Kidney epithelial cell (primary cell): ENCODE measurements at regions not wholly inside any gene's neighbourhood (a gene's known extent, or its start where the extent isn't known, plus 50 kb on each side); places are given as distances from the start of the nearest gene placed in this dataset.
"Not testable (repeated sequence)": the region's sequence is repeated elsewhere in the genome, so short reads cannot be mapped to it uniquely, and the experiment has no call there.

ENCODE experiments used
- DNase-seq: peaks from one replicate; pipeline ENCODE4 v3.0.0-alpha.2; 2010; ENCODE audit warnings: low read depth
- H3K27me3 ChIP-seq: 2 replicates; pipeline ENCODE4 v1.6.0; 2011; ENCODE audit warnings: low read length; ENCODE audit not compliant: control insufficient read depth, insufficient read depth
- H3K36me3 ChIP-seq: 2 replicates; pipeline ENCODE4 v1.5.1; 2011; ENCODE audit warnings: low read length; ENCODE audit not compliant: control insufficient read depth, insufficient read depth
- H3K4me3 ChIP-seq: 2 replicates; pipeline ENCODE4 v1.5.1; 2011; ENCODE audit warnings: low read depth, mild to moderate bottlenecking, control low read depth, low read length
- TF ChIP-seq, protein P1 (sequence below): IDR thresholded peaks from 2 replicates; pipeline ENCODE4 v1.5.1; 2011; ENCODE audit warnings: mild to moderate bottlenecking, moderate library complexity, low read length, control low read depth, inconsistent platforms; ENCODE audit not compliant: insufficient read depth, poor library complexity, severe bottlenecking

DNA sequence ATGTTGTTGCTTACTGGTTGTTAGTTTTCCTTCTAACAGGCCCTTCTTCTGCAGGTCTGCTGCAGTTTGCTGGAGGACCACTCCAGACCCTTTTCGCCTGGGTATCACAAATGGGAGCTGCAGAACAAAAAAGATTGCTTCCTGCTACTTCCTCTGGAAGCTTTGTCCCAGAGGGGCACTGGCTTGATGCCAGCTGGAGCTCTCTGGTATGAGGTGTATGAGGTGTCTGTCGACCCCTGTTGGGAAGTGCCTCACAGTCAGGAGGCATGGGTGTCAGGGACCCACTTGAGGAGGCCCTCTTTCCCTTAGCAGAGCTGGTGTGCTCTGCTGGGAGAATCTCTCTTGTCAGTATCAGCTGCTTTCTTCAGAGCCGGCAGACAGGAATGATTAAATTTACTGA, 127.4 kb upstream of the EDA2R start:
- Histone ChIP-seq H3K4me3 (no peak overlapping the region), H3K27me3 (no peaks in the 10 kb centered on the region), H3K36me3 (no peaks in the 10 kb centered on the region)
- no peak for DNase-seq
- TF ChIP-seq, protein P1, sequence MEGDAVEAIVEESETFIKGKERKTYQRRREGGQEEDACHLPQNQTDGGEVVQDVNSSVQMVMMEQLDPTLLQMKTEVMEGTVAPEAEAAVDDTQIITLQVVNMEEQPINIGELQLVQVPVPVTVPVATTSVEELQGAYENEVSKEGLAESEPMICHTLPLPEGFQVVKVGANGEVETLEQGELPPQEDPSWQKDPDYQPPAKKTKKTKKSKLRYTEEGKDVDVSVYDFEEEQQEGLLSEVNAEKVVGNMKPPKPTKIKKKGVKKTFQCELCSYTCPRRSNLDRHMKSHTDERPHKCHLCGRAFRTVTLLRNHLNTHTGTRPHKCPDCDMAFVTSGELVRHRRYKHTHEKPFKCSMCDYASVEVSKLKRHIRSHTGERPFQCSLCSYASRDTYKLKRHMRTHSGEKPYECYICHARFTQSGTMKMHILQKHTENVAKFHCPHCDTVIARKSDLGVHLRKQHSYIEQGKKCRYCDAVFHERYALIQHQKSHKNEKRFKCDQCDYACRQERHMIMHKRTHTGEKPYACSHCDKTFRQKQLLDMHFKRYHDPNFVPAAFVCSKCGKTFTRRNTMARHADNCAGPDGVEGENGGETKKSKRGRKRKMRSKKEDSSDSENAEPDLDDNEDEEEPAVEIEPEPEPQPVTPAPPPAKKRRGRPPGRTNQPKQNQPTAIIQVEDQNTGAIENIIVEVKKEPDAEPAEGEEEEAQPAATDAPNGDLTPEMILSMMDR: no peak

DNA sequence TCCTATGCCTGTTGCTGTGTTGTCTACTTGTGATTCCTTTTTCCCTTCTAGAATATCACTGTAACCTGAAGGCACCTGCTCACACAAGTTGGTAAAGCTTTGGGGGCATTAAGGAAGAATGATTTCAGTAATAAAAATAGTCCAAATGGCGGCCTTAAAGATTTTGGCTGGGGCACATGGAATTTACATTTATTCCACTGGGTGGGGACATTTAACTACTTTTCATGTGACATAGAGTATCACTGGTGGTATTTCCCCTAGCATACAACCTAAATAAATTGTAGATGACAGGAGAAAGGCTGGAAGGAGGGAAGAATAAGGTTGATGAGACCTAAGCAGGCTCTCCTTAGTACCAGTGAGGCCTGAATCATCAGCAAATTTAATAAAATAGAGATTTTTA, 121.8 kb upstream of the EDA2R start:
- no peaks in the 10 kb centered on the region for H3K27me3 ChIP-seq
- DNase-seq: no peak
- no peak overlapping the region for H3K4me3 ChIP-seq
- H3K36me3 ChIP-seq: no peaks in the 10 kb centered on the region
- TF ChIP-seq, protein P1: no peak

DNA sequence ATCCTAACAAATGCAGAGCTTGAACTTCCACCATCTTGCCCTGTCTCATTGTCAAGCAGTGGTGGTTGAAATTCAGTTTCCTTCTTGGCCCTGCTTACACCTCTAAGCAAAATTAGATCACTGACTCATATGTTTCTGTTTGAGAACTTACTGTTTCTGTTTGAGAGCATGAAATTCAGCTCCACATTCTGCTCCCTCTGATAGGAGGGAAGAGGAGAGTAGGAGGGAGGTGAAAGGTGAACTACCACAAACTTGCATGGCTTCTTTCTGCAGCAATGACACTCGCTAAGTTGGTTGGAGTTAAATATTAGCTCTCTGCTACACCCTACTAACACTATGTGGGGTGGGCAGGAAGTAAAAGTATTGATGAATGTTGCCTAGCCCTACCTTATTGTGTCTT, 117.8 kb upstream of the EDA2R start:
- Histone ChIP-seq H3K27me3 (no peaks in the 10 kb centered on the region), H3K4me3 (no peak overlapping the region), H3K36me3 (no peaks in the 10 kb centered on the region)
- TF ChIP-seq, protein P1: no peak
- no peak for DNase-seq

DNA sequence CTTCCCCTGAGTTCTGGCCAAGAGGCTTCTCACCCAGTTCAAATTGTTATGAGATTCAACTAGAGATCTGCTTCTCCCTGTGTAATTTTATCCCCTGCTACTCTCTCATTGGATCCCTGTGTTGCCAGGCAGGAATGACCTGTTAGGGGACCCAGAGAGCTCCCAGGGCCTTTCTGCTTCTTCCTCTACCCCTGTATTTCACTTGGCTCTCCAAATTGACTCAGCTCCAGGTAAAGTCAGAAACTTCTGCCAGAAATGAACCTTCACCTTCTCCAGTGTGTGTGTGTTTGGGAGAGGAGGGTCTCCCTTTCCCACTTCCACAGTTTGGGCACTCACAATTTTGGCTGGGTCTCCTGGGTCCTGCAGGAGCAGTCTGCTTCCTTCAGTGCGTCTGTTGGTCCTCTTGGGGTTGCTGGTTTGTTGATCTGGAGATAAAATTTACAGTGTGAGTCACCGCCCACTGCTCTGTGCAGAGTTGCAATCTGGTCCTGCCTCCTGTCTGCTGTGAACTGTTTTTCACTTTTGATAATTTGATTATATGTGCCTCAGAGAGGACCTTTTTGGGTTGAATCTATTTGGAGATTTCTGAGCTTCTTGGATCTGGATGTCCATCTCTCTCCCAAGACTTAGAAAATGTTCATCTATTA, 112.4 kb upstream of the EDA2R start:
- TF ChIP-seq, protein P1: no peak
- Histone ChIP-seq H3K4me3 (no peak overlapping the region), H3K27me3 (no peaks in the 10 kb centered on the region), H3K36me3 (no peaks in the 10 kb centered on the region)
- no peak for DNase-seq

DNA sequence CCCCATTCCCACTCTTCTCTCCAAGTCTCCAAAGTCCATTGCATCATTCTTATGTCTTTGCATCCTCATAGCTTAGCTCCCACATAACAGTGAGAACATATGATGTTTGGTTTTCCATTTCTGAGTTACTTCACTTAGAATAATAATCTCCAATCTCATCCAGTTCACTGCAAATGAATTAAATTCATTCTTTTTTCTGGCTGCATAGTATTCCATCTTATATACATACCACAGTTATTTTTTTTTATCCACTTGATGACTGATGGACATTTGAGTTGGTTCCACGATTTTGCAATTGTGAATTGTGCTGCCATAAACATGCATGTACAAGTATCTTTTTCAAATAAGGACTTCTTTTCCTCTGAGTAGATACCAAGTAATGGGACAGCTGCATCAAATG, 105.6 kb upstream of the EDA2R start:
- not testable (repeated sequence) for H3K36me3 ChIP-seq, H3K27me3 ChIP-seq, H3K4me3 ChIP-seq, DNase-seq

DNA sequence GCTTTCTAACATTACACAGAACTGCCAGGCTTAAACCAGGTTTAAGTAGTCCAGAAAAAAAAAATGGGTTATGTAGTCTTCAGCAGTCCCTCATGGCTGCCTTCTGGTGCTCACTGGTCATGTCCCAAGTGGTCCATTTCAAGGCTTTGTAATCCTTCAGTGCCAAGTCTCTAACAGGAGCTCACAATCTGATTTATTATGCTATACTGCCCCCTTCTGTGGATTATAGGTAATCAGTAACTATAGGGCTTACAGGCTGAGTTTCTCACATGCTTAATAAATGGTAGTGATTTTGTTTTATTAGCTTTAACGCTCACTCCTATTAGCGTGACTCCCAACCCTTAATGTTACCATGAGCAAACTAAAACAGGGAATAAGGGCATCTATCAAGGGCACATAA, 92.5 kb upstream of the EDA2R start:
- H3K27me3 ChIP-seq: no peaks in the 10 kb centered on the region
- no peak for DNase-seq

More for the DNA sequence above, 92.5 kb upstream of the EDA2R start:
- TF ChIP-seq, protein P1: peak; percentile 1
- Histone ChIP-seq H3K36me3 (no peaks in the 10 kb centered on the region), H3K4me3 (no peak overlapping the region)
